Tibial nerve (tissue), 3 donors: ENCODE measurements at regions not wholly inside any gene's neighbourhood (a gene's known extent, or its start where the extent isn't known, plus 50 kb on each side); places are given as distances from the start of the nearest gene placed in this dataset.

ENCODE experiments used
- POLR2A ChIP-seq, 2 donors: fragments of 450-650 bp; IDR thresholded peaks; one replicate each; pipeline ENCODE4 v1.6.1; 2017; ENCODE audit warnings: antibody characterized with exemption in 2 of 2, mild to moderate bottlenecking in 2 of 2, moderate library complexity in 2 of 2
- TF ChIP-seq, protein P1 (sequence below), 5 experiments: fragments of 200-600 bp in 3 of 5; fragments of 450-650 bp in 2 of 5; sonication (generic) in 3 of 5; IDR thresholded peaks; one replicate each; pipeline ENCODE4 v1.5.1; 2016 to 2019; ENCODE audit warnings: antibody characterized with exemption in 5 of 5, mild to moderate bottlenecking in 3 of 5, moderate library complexity in 2 of 5

- TF ChIP-seq, protein P1, sequence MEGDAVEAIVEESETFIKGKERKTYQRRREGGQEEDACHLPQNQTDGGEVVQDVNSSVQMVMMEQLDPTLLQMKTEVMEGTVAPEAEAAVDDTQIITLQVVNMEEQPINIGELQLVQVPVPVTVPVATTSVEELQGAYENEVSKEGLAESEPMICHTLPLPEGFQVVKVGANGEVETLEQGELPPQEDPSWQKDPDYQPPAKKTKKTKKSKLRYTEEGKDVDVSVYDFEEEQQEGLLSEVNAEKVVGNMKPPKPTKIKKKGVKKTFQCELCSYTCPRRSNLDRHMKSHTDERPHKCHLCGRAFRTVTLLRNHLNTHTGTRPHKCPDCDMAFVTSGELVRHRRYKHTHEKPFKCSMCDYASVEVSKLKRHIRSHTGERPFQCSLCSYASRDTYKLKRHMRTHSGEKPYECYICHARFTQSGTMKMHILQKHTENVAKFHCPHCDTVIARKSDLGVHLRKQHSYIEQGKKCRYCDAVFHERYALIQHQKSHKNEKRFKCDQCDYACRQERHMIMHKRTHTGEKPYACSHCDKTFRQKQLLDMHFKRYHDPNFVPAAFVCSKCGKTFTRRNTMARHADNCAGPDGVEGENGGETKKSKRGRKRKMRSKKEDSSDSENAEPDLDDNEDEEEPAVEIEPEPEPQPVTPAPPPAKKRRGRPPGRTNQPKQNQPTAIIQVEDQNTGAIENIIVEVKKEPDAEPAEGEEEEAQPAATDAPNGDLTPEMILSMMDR (IDR thresholded peaks at IDR 0.05), result no peak
- no peak for TF ChIP-seq POLR2A (IDR thresholded peaks at IDR 0.05)
These were observed 213.7 kb upstream of the DMRTA1 start for GRCh38 chr9:22232971-22233370.
